Ishikawa (cell line): ENCODE measurements at regions not wholly inside any gene's neighbourhood (a gene's known extent, or its start where the extent isn't known, plus 50 kb on each side); places are given as distances from the start of the nearest gene placed in this dataset.

Source experiments
- EGR1 ChIP-seq: IDR thresholded peaks from 2 replicates; pipeline ENCODE4 v1.6.1; 2012
- EP300 ChIP-seq: IDR thresholded peaks from 2 replicates; pipeline ENCODE4 v1.6.1; 2012; ENCODE audit warnings: borderline replicate concordance
- MAX ChIP-seq: IDR thresholded peaks from 2 replicates; pipeline ENCODE4 v1.6.1; 2012
- NFIC ChIP-seq: IDR thresholded peaks from 2 replicates; pipeline ENCODE4 v1.6.1; 2012
- RAD21 ChIP-seq: IDR thresholded peaks from 2 replicates; pipeline ENCODE4 v1.6.1; 2012; ENCODE audit warnings: low read depth
- TCF12 ChIP-seq: IDR thresholded peaks from 2 replicates; pipeline ENCODE4 v1.6.1; 2012; ENCODE audit warnings: low read depth
- TEAD4 ChIP-seq: IDR thresholded peaks from 2 replicates; pipeline ENCODE4 v1.6.1; 2012
- YY1 ChIP-seq: IDR thresholded peaks from 2 replicates; pipeline ENCODE4 v1.6.1; 2012; ENCODE audit warnings: low read depth
- ZBTB7A ChIP-seq: IDR thresholded peaks from 2 replicates; pipeline ENCODE4 v1.6.1; 2012; ENCODE audit warnings: low read depth
- TF ChIP-seq, protein P1 (sequence below): IDR thresholded peaks from 2 replicates; pipeline ENCODE4 v1.6.1; 2012; ENCODE audit warnings: low read depth, mild to moderate bottlenecking
- TF ChIP-seq, protein P2 (sequence below): IDR thresholded peaks from 2 replicates; pipeline ENCODE4 v1.6.1; 2012

DNA sequence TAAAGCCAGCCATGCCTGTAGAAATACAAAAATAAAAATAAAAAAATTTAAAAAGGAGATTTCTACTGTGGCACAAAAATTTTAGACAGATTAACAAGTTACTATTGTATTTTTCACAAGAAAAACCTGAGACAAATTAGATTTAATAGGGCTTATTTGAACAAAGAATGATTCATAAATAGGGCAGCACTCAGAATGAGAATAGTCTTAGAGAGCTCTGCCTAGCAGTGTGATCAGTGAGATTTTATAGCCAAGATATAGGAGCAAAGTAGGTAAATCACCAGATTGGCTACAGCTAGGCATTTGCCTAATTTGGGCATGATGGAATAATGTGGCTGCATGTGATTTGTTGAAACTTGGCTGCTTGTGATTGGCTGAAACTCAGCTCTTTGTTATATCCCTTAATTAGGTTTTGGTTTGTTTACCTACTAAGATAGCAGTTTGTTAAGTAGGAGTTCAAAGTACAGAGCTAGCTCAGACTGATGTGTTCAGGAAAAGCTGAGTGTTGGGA, 279.7 kb upstream of the TMTC1 start:
- TF ChIP-seq EP300 (no peak), ZBTB7A (no peak), RAD21 (no peak), NFIC (no peak), YY1 (no peak), TEAD4 (no peak), MAX (no peak), TCF12 (no peak), EGR1 (no peak)
- TF ChIP-seq, protein P1, sequence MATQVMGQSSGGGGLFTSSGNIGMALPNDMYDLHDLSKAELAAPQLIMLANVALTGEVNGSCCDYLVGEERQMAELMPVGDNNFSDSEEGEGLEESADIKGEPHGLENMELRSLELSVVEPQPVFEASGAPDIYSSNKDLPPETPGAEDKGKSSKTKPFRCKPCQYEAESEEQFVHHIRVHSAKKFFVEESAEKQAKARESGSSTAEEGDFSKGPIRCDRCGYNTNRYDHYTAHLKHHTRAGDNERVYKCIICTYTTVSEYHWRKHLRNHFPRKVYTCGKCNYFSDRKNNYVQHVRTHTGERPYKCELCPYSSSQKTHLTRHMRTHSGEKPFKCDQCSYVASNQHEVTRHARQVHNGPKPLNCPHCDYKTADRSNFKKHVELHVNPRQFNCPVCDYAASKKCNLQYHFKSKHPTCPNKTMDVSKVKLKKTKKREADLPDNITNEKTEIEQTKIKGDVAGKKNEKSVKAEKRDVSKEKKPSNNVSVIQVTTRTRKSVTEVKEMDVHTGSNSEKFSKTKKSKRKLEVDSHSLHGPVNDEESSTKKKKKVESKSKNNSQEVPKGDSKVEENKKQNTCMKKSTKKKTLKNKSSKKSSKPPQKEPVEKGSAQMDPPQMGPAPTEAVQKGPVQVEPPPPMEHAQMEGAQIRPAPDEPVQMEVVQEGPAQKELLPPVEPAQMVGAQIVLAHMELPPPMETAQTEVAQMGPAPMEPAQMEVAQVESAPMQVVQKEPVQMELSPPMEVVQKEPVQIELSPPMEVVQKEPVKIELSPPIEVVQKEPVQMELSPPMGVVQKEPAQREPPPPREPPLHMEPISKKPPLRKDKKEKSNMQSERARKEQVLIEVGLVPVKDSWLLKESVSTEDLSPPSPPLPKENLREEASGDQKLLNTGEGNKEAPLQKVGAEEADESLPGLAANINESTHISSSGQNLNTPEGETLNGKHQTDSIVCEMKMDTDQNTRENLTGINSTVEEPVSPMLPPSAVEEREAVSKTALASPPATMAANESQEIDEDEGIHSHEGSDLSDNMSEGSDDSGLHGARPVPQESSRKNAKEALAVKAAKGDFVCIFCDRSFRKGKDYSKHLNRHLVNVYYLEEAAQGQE, result no peak
- TF ChIP-seq, protein P2, sequence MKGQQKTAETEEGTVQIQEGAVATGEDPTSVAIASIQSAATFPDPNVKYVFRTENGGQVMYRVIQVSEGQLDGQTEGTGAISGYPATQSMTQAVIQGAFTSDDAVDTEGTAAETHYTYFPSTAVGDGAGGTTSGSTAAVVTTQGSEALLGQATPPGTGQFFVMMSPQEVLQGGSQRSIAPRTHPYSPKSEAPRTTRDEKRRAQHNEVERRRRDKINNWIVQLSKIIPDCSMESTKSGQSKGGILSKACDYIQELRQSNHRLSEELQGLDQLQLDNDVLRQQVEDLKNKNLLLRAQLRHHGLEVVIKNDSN, result no peak
